ENCODE measurements at regions not wholly inside any gene's neighbourhood (a gene's known extent, or its start where the extent isn't known, plus 50 kb on each side); places are given as distances from the start of the nearest gene placed in this dataset.

DNA sequence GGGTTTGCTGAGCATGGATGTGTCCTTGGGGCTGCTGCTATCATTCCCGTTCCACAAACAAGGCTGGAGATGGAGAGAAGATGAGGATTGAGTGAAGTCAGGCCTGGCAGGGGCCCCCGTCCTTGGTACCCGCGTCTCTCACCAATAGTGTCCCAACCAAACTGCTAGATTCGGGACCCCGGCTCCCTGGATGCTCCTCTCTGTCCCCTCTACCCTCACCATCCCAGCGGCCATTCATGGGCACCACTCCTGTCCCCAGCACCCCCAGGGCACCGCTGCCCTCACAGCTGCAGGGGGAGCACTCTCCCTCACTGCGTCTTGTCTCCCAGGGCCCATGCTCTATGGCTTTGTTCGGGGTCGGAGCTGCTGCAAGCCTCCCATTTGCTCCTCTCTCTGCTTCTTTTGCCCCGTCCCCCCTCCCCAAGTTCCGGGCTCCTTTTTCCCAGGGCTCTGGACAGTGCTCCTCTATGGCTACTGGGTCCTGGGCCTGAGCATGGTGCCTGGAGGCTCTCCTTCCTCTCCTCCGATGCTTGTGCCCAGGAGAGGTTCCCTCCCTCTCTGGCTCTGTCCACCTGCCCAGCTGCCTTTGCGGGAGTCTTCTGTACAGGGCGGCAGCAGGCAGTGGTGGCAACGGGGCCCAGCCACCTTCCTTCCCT is 219.5 kb downstream of the TEX29 start:
- no peak for DNase-seq

DNA sequence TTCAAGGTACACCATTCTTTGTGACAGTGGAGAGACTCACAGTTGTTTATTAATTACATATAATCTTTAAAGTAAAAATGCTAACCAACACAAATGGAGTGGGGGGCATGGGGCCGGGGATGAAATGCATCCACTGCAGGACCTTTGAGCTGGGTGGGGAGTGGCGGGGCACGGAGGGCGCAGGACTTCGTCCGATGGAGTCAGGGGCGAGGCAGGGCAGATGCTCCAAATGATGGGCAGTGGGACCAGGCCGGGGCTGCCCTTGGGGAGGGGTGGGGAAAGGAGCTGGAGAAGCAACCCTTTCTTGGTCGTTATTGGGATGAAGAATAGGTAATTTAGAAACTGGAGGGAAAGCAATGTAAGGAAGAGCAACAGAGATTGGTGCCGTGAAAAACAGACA is 220.0 kb downstream of the TEX29 start:
- DNase-seq: no peak

DNA sequence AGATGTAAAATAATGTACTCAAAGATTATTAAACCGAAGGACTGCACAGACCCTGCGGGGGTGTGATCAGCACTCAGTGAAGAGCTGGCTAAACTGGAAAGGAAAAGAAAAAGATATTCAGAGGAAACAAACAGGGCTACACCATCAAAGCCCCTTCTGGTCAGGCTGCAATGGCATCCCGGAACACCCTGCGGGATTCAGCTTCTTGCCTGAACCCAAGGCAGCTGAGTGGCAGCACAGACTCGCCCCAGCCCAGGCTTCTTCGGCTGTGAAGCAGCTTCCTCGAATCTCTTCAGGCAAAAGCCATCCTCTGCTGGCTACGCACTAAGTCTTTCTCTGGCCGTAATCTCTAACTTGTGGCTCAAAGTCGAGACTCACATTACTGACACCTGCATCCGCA is 220.9 kb downstream of the TEX29 start:
- DNase-seq: no peak

DNA sequence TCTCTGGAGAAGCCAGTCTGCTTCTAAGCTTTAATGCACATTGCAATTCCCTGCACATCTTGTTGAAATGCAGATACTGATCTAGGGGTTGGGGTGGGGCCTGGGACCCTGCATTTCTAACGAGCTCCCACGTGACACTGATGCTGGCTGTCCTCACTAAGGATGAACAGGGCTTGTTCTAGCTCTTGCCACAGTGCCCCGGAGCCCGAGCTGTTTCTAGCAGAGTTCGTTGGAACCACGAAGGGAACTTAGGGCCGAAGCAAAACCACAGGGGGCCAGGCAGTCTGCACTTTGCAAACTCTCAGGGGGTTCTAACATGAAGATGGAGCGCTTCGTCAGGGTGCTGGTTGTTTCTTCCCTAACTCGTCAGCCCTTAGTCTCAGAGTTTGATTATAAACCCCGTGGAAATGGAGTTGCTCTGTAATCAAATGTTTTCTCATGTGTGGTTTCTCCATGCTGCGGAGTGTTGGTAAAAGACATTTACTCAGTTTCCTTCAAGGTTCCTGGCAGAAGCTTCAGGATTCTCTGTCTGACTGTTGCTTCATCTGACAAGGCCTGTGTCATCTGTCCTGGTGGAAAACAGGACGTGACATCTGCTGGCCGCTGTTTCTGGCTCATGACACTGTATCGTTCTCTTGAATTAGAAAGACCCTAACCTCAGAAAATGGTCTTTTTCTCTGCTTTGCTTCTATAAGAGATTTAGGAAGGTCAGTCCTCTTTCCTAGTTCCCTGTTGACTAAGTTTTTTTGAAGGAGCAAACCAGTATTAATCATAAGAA is 221.5 kb downstream of the TEX29 start:
- no peak for DNase-seq

DNA sequence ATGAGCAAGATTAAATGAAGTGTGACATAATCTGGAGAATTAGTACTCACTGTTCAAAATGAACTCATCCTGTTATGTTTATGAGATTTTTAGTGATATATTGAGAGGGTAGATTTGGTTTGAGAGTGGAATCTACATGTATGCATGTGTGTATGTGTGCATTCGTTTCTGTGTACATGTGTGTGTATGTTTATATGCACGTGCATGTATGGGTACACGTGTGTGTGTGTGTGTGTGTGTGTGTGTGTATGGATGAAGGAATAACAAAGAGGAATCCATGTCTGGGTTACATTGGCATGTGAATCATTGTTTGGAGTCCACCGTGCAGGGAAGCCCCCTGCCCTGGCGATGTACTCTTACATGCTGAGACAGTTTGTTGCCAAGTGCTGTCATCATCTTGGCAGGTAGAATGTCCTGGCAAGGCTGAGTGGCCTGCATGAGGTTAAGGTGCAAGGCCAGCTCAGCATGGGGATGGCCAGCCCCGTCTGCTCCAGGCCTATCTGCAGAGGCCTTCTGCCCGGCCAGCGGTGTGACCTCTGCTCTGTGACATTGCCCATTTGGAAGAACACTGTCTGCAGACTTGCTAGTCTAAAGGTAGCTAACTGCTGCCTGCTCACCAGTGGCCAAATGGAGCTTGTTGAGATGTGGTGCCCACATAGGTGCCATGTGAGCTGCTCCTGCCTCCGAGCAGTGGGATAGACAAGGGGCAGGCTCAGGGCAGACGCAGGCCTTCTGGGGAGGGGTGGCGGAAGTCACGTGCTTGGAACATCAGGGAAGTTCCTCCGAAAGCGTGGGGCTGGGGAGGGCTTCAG is 222.3 kb downstream of the TEX29 start:
- DNase-seq: no peak

DNA sequence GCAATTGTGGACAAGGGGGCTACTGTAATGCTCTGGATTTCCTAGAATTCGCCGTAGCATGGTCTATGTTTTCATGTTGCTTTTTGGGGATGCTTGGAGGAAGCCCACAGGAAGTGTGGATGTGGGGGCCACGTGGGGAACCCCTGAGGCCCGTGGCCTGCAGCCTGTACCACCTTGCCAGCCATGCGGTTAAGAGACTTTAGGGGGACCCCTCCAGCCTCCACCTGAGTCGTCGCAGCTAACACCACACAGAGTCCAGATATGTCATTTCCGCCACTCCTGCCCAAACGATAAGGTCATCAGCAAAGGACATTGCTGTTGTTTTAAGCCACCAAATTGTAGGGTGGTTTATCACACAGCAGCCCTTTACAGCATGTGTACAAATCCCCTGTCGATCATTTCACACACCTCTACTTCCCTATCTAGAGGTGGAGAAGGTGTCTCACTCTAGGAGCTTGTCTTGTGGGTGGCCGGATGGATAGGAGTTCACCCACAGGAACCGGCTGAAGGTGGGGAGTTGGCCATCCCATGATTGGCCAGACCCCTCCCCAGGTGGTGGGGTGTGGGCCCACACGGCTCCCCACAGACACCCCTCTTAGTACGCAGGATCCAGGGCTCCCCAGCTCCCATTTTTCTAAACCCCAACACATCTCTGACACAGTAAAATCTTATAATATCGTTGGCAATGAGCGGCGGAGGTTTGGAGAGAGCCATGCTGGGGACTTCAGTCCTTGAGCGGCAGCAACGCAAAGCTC is 226.7 kb downstream of the TEX29 start:
- no peak for DNase-seq

DNA sequence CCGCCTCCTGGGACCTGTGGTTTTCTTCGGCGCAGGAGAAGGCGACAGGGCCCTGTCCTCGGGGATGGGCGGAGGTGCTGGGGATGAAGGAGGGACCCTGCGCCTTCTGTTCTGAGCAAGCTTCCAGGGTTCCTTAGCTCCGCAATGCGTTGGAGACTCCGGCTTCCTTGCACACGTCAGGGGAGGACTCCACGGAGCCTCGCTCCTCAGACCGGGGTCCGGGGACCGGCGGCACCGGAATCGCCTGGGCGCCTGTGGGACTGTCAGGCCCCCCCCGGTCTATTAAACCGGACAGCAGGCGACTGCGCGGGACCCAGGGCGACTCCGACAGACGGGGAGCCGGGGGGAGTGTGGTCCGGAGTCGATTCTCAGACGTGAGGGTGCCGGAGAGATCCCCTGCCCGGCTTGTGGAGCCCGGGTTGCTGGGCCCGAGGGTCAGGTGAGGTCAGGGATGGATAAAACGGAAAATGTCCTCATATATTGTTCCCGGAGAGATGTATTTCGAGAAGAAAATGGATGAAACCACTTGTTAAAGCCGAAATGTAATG is 227.4 kb downstream of the TEX29 start:
- DNase-seq: no peak

DNA sequence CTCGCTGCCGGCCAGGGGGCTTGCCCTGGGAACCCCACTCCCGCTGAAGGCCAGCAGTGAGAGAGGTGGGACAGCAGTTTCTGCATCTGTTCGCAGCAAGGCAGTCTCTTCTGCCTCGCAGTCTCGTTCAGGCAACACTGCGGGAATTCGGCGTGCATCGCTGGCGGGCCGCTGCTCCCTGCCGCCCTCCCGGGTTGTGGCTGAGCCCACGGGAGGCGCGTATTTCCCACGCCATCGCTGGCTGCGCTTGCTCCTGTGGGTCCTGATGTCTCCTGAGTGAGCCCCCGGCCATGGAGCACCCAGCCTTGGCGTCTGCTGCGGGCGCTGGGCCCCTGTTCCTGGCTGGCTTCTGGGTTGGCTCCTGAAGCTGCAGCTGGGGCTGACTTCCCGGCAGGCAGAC is 227.9 kb downstream of the TEX29 start:
- DNase-seq: no peak

DNA sequence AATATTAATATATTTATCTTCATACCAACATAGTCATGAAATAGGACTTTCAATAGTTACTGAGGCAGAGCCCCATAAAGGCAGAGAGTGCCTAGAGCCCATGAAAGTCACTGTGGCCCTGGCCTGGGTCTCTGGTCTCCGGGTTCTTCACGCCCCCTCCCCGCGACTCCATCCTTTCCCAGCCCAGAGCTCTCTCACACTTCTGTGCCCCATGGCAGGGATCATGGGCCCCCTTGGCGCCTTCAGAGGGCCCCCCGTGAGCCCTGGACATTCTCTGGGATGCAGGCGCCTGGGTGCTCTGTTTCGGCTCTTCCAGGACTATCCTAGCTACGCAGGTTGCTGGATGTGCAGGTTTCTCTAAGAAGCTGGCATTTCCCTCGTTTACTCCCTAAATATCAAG is 228.4 kb downstream of the TEX29 start:
- DNase-seq: no peak

DNA sequence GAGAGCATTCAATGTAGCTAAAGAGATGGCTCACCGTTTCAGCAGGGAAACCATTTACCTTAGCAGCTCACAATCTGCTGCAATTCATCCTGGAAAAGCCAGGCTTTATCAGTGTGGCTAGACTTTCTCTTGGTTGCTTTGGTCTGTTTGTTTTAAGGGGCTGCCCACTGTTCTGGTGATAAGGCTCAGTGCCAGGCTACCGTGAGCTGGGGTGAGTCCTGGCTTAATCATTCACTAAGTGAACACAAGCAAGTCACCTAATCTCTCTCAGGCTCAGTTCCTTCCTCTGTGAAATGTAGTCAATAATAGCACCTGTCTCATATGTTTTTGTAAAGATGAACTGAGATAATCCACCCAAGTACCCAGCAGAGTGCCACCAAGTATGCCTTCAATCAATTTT is 229.0 kb downstream of the TEX29 start:
- DNase-seq: no peak

DNA sequence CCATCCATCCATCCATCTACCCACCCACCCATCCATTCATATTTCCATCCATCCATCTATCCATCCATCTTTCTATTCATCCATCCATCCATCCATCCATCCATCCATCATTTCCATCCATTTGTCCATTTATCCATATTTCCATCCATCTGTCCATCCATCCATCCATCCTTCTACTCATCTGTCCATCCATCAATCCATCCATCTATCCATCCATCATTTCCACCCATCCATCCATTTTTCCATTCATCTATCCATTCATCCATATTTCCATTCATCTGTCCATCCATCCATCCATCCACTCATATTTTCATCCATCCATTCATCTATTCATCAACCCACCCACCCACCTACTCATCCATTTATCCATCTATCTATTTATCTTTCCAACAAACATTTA is 229.6 kb downstream of the TEX29 start:
- DNase-seq: no peak

DNA sequence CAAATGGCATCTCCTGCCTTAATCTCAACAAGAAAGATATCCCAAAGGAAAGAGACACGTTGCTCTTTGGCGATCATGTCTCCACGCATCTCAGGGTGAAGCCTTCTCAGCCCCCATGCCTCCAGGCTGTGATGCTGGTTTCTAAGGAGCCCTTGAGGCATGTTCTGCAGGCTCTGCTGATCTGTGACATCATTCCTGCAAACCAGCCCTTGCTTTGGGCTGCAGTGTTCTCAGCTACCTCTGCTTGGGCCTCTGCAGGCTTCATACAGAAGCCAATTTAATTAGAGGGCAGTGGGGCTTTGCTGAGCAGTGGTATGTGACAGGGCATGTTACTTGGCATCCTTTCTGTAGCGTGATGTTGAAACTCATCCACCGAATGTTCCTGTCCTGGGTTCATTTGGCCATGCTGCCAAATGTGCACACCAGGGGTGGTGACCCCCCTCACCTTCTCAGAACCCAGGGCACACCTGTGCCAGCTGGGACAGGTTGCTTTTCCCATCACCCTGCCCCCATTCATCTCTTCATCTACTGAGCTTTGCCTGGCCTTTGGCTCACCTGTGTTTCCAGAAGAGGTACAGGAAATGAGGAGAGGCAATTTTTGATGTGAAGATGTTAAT is 230.9 kb downstream of the TEX29 start:
- no peak for DNase-seq

DNA sequence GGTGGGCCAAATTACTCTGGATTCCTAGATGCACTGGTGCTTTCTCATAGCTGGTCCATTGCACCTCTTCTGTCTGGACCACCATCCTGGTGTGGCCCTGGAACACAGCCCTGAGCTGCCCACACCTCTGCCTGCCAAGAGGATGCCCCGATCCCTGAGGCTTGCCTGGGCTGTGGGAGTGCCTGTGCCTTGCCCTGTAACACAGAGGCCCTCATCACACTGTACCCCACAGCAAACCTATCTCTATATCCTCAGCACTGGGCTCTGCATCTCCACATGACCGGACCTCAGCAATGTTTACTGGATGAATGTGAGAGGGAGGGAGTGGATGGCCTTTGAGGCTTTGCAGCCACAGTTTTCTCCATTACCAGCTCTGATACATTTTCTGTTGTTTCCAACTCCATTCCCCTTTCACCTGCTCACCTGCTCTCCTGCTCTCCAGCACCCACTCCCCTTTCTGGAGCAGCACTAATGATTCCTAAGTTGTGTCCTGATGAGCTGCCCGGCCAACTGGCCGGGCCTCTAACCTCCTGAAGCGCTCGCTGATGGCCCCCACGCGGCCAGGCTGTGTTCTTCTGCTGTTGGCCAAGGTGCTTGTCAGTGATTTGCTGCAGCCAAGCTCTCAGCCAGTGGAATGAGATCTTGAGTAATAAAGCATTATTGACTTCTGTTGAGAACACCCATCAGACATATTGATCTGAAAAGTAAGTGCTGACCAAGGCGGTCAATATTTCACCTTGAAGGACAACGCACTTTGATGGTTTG is 232.6 kb downstream of the TEX29 start:
- no peak for DNase-seq

DNA sequence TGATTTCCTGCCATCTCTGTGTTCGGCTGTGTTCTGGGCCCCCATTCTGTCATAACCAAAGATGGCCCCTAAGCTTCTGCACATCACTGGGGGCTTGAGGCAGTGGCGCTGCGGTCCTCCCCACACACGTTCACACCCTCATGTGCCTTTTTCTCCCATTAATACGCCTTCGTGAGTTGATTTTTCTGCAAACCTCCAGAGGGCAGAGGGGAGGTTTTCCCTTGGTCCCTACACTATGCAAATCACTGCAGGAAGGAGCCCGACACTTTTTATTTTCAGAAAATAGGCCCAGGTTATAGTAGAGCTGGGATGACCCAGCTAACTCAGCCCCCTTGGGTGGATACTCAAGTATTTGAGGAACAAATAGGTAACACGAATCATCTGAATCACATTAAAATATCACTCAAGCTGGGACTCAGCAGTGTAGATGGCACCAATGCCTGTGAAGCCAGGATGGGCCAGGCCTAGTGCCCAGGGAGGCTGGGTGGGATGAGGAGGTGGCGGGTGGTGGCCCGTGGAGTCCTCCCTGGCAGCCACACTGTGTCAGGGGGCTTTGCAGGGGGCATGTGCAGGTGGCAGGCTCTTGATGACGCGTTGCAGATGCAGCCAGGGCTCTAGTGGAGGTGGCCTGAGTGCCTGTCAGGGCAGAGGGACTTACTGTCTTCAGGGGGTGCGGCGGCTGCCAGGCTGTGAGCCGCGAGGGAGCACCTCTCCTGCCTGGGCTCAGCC is 234.3 kb downstream of the TEX29 start:
- no peak for DNase-seq

DNA sequence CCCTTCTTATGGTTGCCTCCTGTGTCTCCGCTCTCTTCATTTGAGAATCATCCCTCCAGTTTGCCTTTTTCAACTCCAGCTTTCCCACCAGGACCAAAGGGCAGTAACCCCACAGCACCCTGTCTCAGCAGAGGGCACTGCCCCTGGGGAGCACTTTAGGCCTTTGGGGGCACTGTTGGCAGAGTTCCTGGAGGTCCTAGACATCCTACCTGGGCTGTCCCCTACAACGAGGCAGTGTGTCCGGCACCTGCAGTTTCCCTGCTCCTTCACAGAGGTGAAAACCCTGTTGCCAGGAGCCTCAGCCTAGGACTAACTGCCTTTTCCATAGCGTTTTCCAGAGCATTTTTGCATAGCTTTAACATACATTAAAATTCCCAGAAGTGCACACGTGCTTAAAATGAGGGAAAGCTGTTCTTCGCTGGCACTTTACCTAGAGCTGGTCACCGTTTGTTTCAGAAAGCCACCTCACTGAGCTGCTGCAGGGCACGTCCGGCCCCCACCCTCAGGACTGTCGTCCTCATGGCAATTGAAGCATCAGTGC is 234.9 kb downstream of the TEX29 start:
- DNase-seq: no peak

DNA sequence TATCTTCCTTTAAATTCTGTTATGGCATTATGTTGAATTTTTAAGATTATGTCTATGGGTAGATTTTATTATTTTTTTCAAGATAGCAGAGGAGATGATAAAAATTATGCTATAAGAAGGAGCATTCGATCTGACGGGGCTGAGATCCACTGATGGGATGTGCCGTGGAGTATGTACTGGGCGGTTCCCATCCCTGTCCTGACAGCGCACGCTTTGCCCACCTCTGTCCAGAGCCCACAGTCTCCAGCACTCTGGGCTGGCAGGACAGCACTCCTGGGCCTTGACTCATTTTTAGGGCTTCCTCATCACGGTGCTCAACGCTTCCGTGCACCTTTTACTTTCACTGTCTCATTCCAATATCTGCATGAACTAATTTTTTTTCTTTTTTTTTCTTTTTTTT is 235.5 kb downstream of the TEX29 start:
- no peak for DNase-seq

DNA sequence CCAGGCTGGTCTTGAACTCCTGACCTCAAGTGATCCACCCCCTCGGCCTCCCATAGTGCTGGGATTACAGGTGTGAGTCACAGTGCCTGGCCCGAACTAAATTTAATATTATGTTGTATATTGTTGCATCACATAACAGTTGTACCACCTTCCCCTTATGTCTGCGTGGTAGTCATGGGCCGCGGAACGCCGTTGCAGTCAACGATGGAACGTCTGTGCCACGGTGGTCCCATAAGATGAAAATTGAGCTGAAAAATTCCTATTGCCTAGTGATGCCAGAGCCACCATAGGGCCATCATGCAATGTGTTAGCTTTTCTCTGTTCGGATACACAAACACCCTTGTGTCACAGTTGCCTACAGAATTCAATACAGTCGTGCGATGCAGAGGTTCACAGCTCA is 236.1 kb downstream of the TEX29 start:
- DNase-seq: no peak

DNA sequence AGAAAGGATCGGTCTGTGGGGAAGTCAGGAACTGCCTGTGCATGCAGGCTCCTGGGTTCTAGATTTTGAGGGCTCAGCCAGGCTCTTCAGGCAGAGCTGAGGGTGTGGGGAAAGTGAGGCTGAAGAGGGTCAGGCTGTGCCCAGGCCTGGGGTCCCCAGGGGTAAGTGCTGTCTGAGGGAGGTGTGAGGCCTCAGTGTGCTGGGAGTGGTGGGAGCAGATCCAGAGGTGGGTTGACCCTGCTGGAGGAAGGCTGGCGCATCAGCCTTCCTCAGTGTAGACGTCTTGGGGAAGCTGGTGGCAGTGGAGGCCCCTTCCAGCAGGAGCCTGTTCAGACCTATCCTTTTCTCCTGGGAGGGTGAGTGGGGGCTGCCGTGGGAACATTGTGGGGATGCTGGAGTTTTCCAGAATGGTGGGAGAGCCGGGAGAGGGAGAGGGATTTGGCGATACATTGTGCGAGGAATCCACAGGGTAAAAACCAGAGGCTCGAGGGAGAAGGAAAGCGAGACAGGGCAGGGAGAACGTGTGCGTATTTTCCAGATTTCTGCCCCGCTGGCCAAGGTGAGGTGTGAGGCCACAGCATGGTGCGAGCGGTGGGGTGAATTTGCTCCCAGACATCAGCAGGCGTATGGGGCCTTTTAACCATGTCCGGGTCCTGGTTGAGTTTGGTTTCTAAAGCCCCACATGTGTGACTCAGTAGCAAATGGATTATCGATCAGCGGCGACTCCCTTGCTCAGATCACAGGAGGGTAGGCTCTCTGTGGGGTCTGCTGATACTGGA is 237.7 kb downstream of the TEX29 start:
- no peak for DNase-seq

DNA sequence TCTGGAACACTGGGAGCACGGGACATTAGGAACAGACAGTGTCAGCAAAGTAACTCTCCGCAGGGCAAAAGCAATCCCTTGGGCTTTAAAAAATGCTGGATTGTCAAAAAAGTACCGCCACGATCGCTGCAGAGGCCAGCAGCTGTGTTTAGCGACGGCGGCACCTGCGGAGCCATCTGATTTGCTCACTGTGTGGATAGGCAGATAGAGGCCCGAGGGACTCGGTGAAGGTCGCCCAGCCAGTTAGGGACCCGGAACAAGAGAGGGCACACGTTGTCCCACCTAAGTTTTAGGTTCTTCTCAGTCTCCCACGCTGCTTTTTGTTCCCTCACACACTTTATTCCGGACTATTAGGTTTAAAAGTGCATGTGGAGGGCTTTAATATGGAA is 238.3 kb downstream of the TEX29 start:
- no peak for DNase-seq
